Stomach (tissue), 8 donors: ENCODE measurements at regions not wholly inside any gene's neighbourhood (a gene's known extent, or its start where the extent isn't known, plus 50 kb on each side); places are given as distances from the start of the nearest gene placed in this dataset.

Source experiments
- DNase-seq, 2 donors: peaks; one replicate each; pipeline versions ENCODE4 v3.0.0 to v3.0.0-alpha.2; 2013 to 2019
- H3K27ac ChIP-seq, 5 donors: fragments of 200-600 bp in 4 of 5; sonication (generic) in 4 of 5; one replicate each; pipeline ENCODE4 v1.5.1; 2013 to 2019; ENCODE audit warnings: mild to moderate bottlenecking in 1 of 5, moderate library complexity in 1 of 5
- H3K27me3 ChIP-seq, 3 donors: fragments of 200-600 bp; sonication (generic); one replicate each; pipeline ENCODE4 v1.5.1; 2017 to 2019; ENCODE audit warnings: mixed run types in 1 of 3
- H3K36me3 ChIP-seq, 4 donors: fragments of 200-600 bp; sonication (generic); 1 replicate in 3 of 4; 2 replicates in 1 of 4; pipeline ENCODE4 v1.5.1; 2016 to 2019
- H3K4me1 ChIP-seq, 4 donors: fragments of 200-600 bp; sonication (generic); one replicate each; pipeline ENCODE4 v1.5.1; 2016 to 2019
- H3K4me3 ChIP-seq, 4 donors: fragments of 200-600 bp; sonication (generic) in 3 of 4; one replicate each; pipeline ENCODE4 v1.5.1; 2016 to 2019; ENCODE audit warnings: mild to moderate bottlenecking in 1 of 4
- H3K9me3 ChIP-seq, 4 donors: fragments of 200-600 bp; sonication (generic); one replicate each; pipeline ENCODE4 v1.5.1; 2016 to 2019
- CTCF ChIP-seq, 7 experiments: fragments of 450-650 bp in 4 of 7; fragments of 200-600 bp in 3 of 7; sonication (generic) in 3 of 7; IDR thresholded peaks; one replicate each; pipeline ENCODE4 v1.5.1; 2016 to 2019; ENCODE audit warnings: antibody characterized with exemption in 7 of 7, control low read depth in 2 of 7, mild to moderate bottlenecking in 1 of 7
- EP300 ChIP-seq: sonication (generic); formaldehyde crosslinking; IDR thresholded peaks from one replicate; pipeline ENCODE4 v1.6.1; 2017; ENCODE audit warnings: antibody characterized with exemption
- POLR2A ChIP-seq, 4 donors: fragments of 450-650 bp; IDR thresholded peaks; one replicate each; pipeline ENCODE4 v1.6.1; 2016; ENCODE audit warnings: antibody characterized with exemption in 4 of 4, control low read depth in 2 of 4, mild to moderate bottlenecking in 1 of 4, moderate library complexity in 1 of 4
- POLR2AphosphoS5 ChIP-seq, 3 donors: sonication (generic); formaldehyde crosslinking; IDR thresholded peaks; one replicate each; pipeline ENCODE4 v1.6.1; 2016; ENCODE audit warnings: antibody characterized with exemption in 3 of 3
- WGBS, 5 donors: extraction: QIAGEN DNeasy Blood & Tissue Kit in 3 of 5; methylation state at CpG; one replicate each; pipeline versions ENCODE4 v1.1.5 to v1.1.7; 2013 to 2018; 5-methylcytosine and 5-hydroxymethylcytosine counted together
- intact Hi-C: fragments of 100-400 bp; cut with DNase I; formaldehyde crosslinking; loops from one replicate; pipeline ENCODE4 v1.15.1; 2023; ENCODE audit warnings: low total_unique reads
- donor health status: healthy with polysubstance abuse.
- donor health status: Bipolar disorder and iron deficiency.
- donor health status: healthy.

- intact Hi-C loops: no loop called here
- Histone ChIP-seq H3K27ac (no peak overlapping the region), H3K4me1 (no peaks in the 10 kb centered on the region), H3K9me3 (peaks cover 0 to 9% (median 4%) of the 10 kb centered on the region in 4 donors), H3K27me3 (no peaks in the 10 kb centered on the region), H3K4me3 (no peak overlapping the region), H3K36me3 (no peaks in the 10 kb centered on the region)
- DNase-seq: no peak
- WGBS, 5 donors: 60 to 86% (median 68%) methylated on average over 1 of the region's 1 CpG
- TF ChIP-seq POLR2AphosphoS5 (IDR thresholded peaks at IDR 0.05): no peak
- no peak for TF ChIP-seq CTCF (IDR thresholded peaks at IDR 0.05)
- TF ChIP-seq EP300: no peak
- no peak for TF ChIP-seq POLR2A (IDR thresholded peaks at IDR 0.05)
These were observed 771.2 kb upstream of the GJE1 start for GRCh38 chr6:141361559-141361958.

- Histone ChIP-seq H3K9me3 (peaks cover 0 to 9% (median 4%) of the 10 kb centered on the region in 4 donors), H3K4me1 (no peaks in the 10 kb centered on the region), H3K4me3 (no peak overlapping the region), H3K27ac (no peak overlapping the region), H3K36me3 (no peaks in the 10 kb centered on the region), H3K27me3 (no peaks in the 10 kb centered on the region)
- 49 to 72% (median 65%) methylated on average over 5 of the region's 5 CpGs for WGBS, 5 donors
- intact Hi-C loops: no loop called here
- DNase-seq: peak in 1 of 2 donors; percentile 62
- TF ChIP-seq EP300 (no peak), CTCF (IDR thresholded peaks at IDR 0.05) (no peak), POLR2AphosphoS5 (IDR thresholded peaks at IDR 0.05) (no peak), POLR2A (IDR thresholded peaks at IDR 0.05) (no peak)
These were observed 772.8 kb upstream of the GJE1 start for GRCh38 chr6:141359953-141360352.

GRCh38 chr6:141354191-141354955 is 778.4 kb upstream of the GJE1 start:
- Histone ChIP-seq H3K4me1 (no peaks in the 10 kb centered on the region), H3K9me3 (peaks cover 0 to 9% (median 4%) of the 10 kb centered on the region in 4 donors), H3K36me3 (no peaks in the 10 kb centered on the region), H3K27me3 (no peaks in the 10 kb centered on the region), H3K4me3 (no peak overlapping the region), H3K27ac (no peak overlapping the region)
- 81 to 89% (median 85%) methylated on average over 4 of the region's 4 CpGs for WGBS, 5 donors
- no peak for TF ChIP-seq POLR2AphosphoS5 (IDR thresholded peaks at IDR 0.05)
- no peak for TF ChIP-seq POLR2A (IDR thresholded peaks at IDR 0.05)
- TF ChIP-seq CTCF (IDR thresholded peaks at IDR 0.05): no peak
- TF ChIP-seq EP300: no peak
- intact Hi-C loops: no loop called here
- DNase-seq: peak in 1 of 2 donors; percentile 3

- 81 to 90% (median 89%) methylated on average over 1 of the region's 1 CpG for WGBS, 5 donors
- no peaks in the 10 kb centered on the region for H3K36me3 ChIP-seq
- no peak for TF ChIP-seq CTCF (IDR thresholded peaks at IDR 0.05)
- TF ChIP-seq EP300: no peak
- TF ChIP-seq POLR2AphosphoS5 (IDR thresholded peaks at IDR 0.05): no peak
- H3K27ac ChIP-seq: no peak overlapping the region
- no peak overlapping the region for H3K4me3 ChIP-seq
- intact Hi-C loops: no loop called here
- DNase-seq: no peak
- H3K4me1 ChIP-seq: no peaks in the 10 kb centered on the region
- H3K27me3 ChIP-seq: no peaks in the 10 kb centered on the region
- H3K9me3 ChIP-seq: no peaks in the 10 kb centered on the region
These were observed 781.0 kb upstream of the GJE1 start for GRCh38 chr6:141351721-141352120.
